GM23338 (cell line): ENCODE measurements at regions not wholly inside any gene's neighbourhood (a gene's known extent, or its start where the extent isn't known, plus 50 kb on each side); places are given as distances from the start of the nearest gene placed in this dataset.

ENCODE experiments used
- CTCF ChIP-seq, 2 experiments: fragments of 200-600 bp in 1 of 2; sonication (generic) in 1 of 2; conservative IDR thresholded peaks; 2 replicates each; pipeline versions ENCODE4 v1.5.1 to v1.6.1; 2016 to 2017; ENCODE audit warnings: antibody characterized with exemption in 2 of 2, low read depth in 2 of 2, mild to moderate bottlenecking in 2 of 2, moderate library complexity in 1 of 2
- EZH2 ChIP-seq: fragments of 200-600 bp; sonication (generic); IDR thresholded peaks from one replicate; pipeline ENCODE4 v1.8.0; 2017; ENCODE audit warnings: antibody characterized with exemption, mild to moderate bottlenecking, low read depth; ENCODE audit not compliant: unreplicated experiment
- NANOG ChIP-seq: IDR thresholded peaks from 2 replicates; pipeline ENCODE4 v1.6.1; 2016; ENCODE audit warnings: antibody characterized with exemption, borderline replicate concordance
- ZNF462 ChIP-seq: fragments of 250-450 bp; sonication (Bioruptor Pico); IDR thresholded peaks from 2 replicates; pipeline ENCODE4 v1.5.0; 2020; ENCODE audit warnings: mild to moderate bottlenecking, moderate library complexity

- TF ChIP-seq EZH2: no peak
- no peak for TF ChIP-seq CTCF (conservative IDR thresholded peaks at IDR 0.05; ENCODE audit: low read depth in 2 of 2)
- no peak for TF ChIP-seq ZNF462 (CRISPR knock-in tag)
- no peak for TF ChIP-seq NANOG
Measured at GRCh38 chr18:78108554-78108953, 858.9 kb downstream of the GALR1 start.
